Iris pigment epithelial cell (primary cell): ENCODE measurements at regions not wholly inside any gene's neighbourhood (a gene's known extent, or its start where the extent isn't known, plus 50 kb on each side); places are given as distances from the start of the nearest gene placed in this dataset.
"Not testable (repeated sequence)": the region's sequence is repeated elsewhere in the genome, so short reads cannot be mapped to it uniquely, and the experiment has no call there.

ENCODE experiments used
- DNase-seq: peaks from one replicate; pipeline ENCODE4 v3.0.0-alpha.2; 2011; ENCODE audit warnings: low read depth

- DNase-seq = no peak
Measured at GRCh38 chr4:177948853-177949252, 506.6 kb upstream of the AGA start.

- no peak for DNase-seq
Measured at GRCh38 chr4:177951026-177951425, 508.8 kb upstream of the AGA start.

- DNase-seq = no peak
Measured at GRCh38 chr4:177952723-177953122, 510.5 kb upstream of the AGA start.

GRCh38 chr4:177957596-177958360, 515.5 kb upstream of the AGA start:
- no peak for DNase-seq

GRCh38 chr4:177960566-177960965, 518.3 kb upstream of the AGA start:
- DNase-seq = no peak

GRCh38 chr4:177961761-177962380, 519.6 kb upstream of the AGA start:
- no peak for DNase-seq

GRCh38 chr4:177964061-177964460, 521.8 kb upstream of the AGA start:
- no peak for DNase-seq

- peak; percentile 20 for DNase-seq
Measured at GRCh38 chr4:177964693-177965168, 522.5 kb upstream of the AGA start.

GRCh38 chr4:177967328-177967727, 525.1 kb upstream of the AGA start:
- DNase-seq = no peak

- DNase-seq = no peak
Measured at GRCh38 chr4:177968817-177969442, 526.7 kb upstream of the AGA start.

- DNase-seq = peak; percentile 16
Measured at GRCh38 chr4:177974461-177974860, 532.2 kb upstream of the AGA start.

GRCh38 chr4:177975315-177975987, 533.2 kb upstream of the AGA start:
- DNase-seq = no peak

GRCh38 chr4:177986236-177986635, 544.0 kb upstream of the AGA start:
- no peak for DNase-seq

GRCh38 chr4:177987896-177988295, 545.7 kb upstream of the AGA start:
- no peak for DNase-seq

- DNase-seq = no peak
Measured at GRCh38 chr4:177989503-177990201, 547.4 kb upstream of the AGA start.

- no peak for DNase-seq
Measured at GRCh38 chr4:178003098-178003657, 560.9 kb upstream of the AGA start.

GRCh38 chr4:178010596-178010995, 568.4 kb upstream of the AGA start:
- DNase-seq = no peak

- DNase-seq = not testable (repeated sequence)
Measured at GRCh38 chr4:178015046-178015445, 572.8 kb upstream of the AGA start.

GRCh38 chr4:178026999-178027398, 584.8 kb upstream of the AGA start:
- no peak for DNase-seq

GRCh38 chr4:178027796-178028195, 585.6 kb upstream of the AGA start:
- DNase-seq = no peak

- DNase-seq = no peak
Measured at GRCh38 chr4:178028481-178028880, 586.2 kb upstream of the AGA start.
